Keratinocyte (primary cell): ENCODE measurements at regions not wholly inside any gene's neighbourhood (a gene's known extent, or its start where the extent isn't known, plus 50 kb on each side); places are given as distances from the start of the nearest gene placed in this dataset.
"Not testable (repeated sequence)": the region's sequence is repeated elsewhere in the genome, so short reads cannot be mapped to it uniquely, and the experiment has no call there.

Experiments
- DNase-seq: peaks from one replicate; pipeline ENCODE4 v3.0.0-alpha.2; 2011; ENCODE audit warnings: low read depth, missing footprints, low spot score
- FAIRE-seq: peaks from 2 replicates; lab custom pipeline; 2011; peaks lifted over from hg19 to GRCh38; lab: Jason Lieb, UNC
- H2AFZ ChIP-seq: 2 replicates; pipeline ENCODE4 v1.6.0; 2012; ENCODE audit warnings: low read length, control low read depth, inconsistent platforms; ENCODE audit not compliant: control insufficient read depth
- H3K27ac ChIP-seq: 2 replicates; pipeline ENCODE4 v1.5.1; 2011; ENCODE audit warnings: low read length; ENCODE audit not compliant: control insufficient read depth, insufficient read depth
- H3K27me3 ChIP-seq: 3 replicates; pipeline ENCODE4 v1.6.0; 2011; ENCODE audit warnings: low read length; ENCODE audit not compliant: control insufficient read depth, insufficient read depth; ENCODE audit errors: extremely low read depth
- H3K36me3 ChIP-seq, 2 experiments: 2 replicates in 1 of 2; 3 replicates in 1 of 2; pipeline ENCODE4 v1.5.1; 2011; ENCODE audit warnings: low read length in 2 of 2, mild to moderate bottlenecking in 1 of 2; ENCODE audit not compliant: control insufficient read depth in 2 of 2, insufficient read depth in 2 of 2; ENCODE audit errors: extremely low read depth in 1 of 2
- H3K4me1 ChIP-seq: 3 replicates; pipeline ENCODE4 v1.5.1; 2011; ENCODE audit warnings: low read length; ENCODE audit not compliant: control insufficient read depth, insufficient read depth; ENCODE audit errors: extremely low read depth
- H3K4me2 ChIP-seq: 3 replicates; pipeline ENCODE4 v1.6.0; 2011; ENCODE audit warnings: low read depth, low read length; ENCODE audit not compliant: control insufficient read depth, insufficient read depth; ENCODE audit errors: extremely low read depth
- H3K4me3 ChIP-seq, 3 experiments: fragments of 200-600 bp in 1 of 3; sonication (generic) in 1 of 3; 2 replicates in 2 of 3; 3 replicates in 1 of 3; pipeline ENCODE4 v1.5.1; 2011 to 2016; ENCODE audit warnings: low read length in 3 of 3, mild to moderate bottlenecking in 3 of 3, control low read depth in 2 of 3, inconsistent platforms in 1 of 3, low read depth in 1 of 3, mixed read lengths in 1 of 3, mixed run types in 1 of 3, moderate library complexity in 1 of 3; ENCODE audit not compliant: control insufficient read depth in 2 of 3, insufficient read depth in 2 of 3; ENCODE audit errors: extremely low read depth in 1 of 3
- H3K79me2 ChIP-seq: 2 replicates; pipeline ENCODE4 v1.6.0; 2012; ENCODE audit warnings: low read length; ENCODE audit not compliant: control insufficient read depth, insufficient read depth
- H3K9ac ChIP-seq: 3 replicates; pipeline ENCODE4 v1.6.0; 2011; ENCODE audit warnings: low read length; ENCODE audit not compliant: control insufficient read depth, insufficient read depth; ENCODE audit errors: extremely low read depth
- H3K9me1 ChIP-seq: 3 replicates; pipeline ENCODE4 v1.6.0; 2011; ENCODE audit warnings: low read length; ENCODE audit not compliant: control insufficient read depth, insufficient read depth; ENCODE audit errors: extremely low read depth
- H3K9me3 ChIP-seq: 2 replicates; pipeline ENCODE4 v1.5.1; 2012; ENCODE audit warnings: low read depth, low read length; ENCODE audit not compliant: control insufficient read depth
- H4K20me1 ChIP-seq: 3 replicates; pipeline ENCODE4 v1.6.0; 2011; ENCODE audit warnings: low read length; ENCODE audit not compliant: control insufficient read depth, insufficient read depth; ENCODE audit errors: extremely low read depth
- EZH2 ChIP-seq: IDR thresholded peaks from one replicate; pipeline ENCODE4 v1.6.1; 2012; ENCODE audit warnings: inconsistent platforms, mild to moderate bottlenecking, low read length, moderate library complexity
- dilution Hi-C: fragments of 300-500 bp; cut with MboI; formaldehyde crosslinking; loops from one replicate; pipeline ENCODE4 v1.7.0; 2020; ENCODE audit warnings: low sequenced_read_pairs; ENCODE audit not compliant: extremely low pct_ligation_motif_present
- TF ChIP-seq, protein P1 (sequence below), 3 experiments: IDR thresholded peaks in 1 of 3; conservative IDR thresholded peaks in 1 of 3; optimal IDR thresholded peaks in 1 of 3; 2 replicates in 2 of 3; 3 replicates in 1 of 3; pipeline versions ENCODE3 to v1.5.1; 2011; ENCODE audit warnings: low read length in 3 of 3, mild to moderate bottlenecking in 3 of 3, moderate library complexity in 2 of 3, control low read depth in 1 of 3, inconsistent platforms in 1 of 3; ENCODE audit not compliant: insufficient read depth in 2 of 3; ENCODE audit errors: extremely low read depth in 1 of 3

DNA sequence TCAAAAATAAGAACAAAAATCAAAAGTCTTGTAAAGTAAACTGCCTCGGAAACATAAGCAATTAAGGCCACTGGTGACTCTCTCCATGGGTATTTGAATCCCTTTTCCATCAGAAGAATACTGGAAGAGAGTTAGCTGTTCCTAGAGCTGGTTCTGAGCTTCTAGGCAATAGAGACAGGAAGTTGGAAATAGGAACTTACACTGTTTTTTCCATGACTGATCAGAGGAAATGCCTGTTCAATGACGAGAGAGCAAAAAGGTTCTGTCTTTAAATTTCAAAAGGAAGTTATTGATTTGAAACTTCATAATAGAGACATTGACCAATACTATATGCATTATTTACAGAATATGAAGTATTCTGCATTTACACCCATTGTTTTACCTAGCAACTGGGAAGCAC, 503.5 kb upstream of the ARX start:
- Histone ChIP-seq H3K4me2 (no peak overlapping the region), H3K36me3 (no peaks in the 10 kb centered on the region), H3K79me2 (no peaks in the 10 kb centered on the region), H3K27me3 (no peaks in the 10 kb centered on the region), H3K9me1 (no peaks in the 10 kb centered on the region), H3K9ac (no peak overlapping the region), H3K27ac (no peak overlapping the region), H3K4me3 (no peak overlapping the region), H3K9me3 (no peaks in the 10 kb centered on the region), H2AFZ (no peak overlapping the region), H3K4me1 (no peaks in the 10 kb centered on the region), H4K20me1 (no peaks in the 10 kb centered on the region)
- FAIRE-seq (no peak), DNase-seq (no peak)
- dilution Hi-C loops: no loop called here
- TF ChIP-seq, protein P1, sequence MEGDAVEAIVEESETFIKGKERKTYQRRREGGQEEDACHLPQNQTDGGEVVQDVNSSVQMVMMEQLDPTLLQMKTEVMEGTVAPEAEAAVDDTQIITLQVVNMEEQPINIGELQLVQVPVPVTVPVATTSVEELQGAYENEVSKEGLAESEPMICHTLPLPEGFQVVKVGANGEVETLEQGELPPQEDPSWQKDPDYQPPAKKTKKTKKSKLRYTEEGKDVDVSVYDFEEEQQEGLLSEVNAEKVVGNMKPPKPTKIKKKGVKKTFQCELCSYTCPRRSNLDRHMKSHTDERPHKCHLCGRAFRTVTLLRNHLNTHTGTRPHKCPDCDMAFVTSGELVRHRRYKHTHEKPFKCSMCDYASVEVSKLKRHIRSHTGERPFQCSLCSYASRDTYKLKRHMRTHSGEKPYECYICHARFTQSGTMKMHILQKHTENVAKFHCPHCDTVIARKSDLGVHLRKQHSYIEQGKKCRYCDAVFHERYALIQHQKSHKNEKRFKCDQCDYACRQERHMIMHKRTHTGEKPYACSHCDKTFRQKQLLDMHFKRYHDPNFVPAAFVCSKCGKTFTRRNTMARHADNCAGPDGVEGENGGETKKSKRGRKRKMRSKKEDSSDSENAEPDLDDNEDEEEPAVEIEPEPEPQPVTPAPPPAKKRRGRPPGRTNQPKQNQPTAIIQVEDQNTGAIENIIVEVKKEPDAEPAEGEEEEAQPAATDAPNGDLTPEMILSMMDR (optimal IDR thresholded peaks at IDR 0.05 in 1 of 3, IDR thresholded peaks at IDR 0.05 in 1 of 3, conservative IDR thresholded peaks at IDR 0.05 in 1 of 3; ENCODE audit: extremely low read depth in 1 of 3, insufficient read depth in 2 of 3, low read length in 3 of 3): no peak
- TF ChIP-seq EZH2: no peak

DNA sequence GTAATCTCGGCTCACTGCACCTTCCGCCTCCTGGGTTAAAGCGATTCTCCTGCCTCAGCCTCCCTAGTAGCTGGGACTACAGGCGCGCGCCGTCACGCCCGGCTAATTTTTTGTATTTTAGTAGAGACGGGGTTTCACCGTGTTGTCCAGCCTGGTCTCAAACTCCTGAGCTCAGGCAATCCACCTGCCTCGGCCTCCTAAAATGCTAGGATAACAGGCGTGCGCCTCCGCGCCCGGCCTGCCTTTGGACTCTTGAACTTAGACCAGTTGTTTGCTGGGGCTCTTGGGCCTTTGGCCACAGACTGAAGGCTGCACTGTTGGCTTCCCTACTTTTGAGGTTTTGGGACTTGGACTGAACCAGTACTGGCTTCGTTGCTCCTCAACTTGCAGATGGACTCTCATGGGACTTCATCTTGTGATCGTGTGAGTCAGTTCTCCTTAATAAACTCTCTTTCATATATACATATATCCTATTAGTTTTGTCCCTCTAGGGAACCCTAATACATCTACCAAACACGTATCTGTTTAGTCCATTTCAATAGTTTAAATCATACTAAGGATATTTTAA, 506.8 kb upstream of the ARX start:
- dilution Hi-C loops, H3K9me1 ChIP-seq, H3K4me2 ChIP-seq, H3K9me3 ChIP-seq, DNase-seq, H3K79me2 ChIP-seq, H3K27ac ChIP-seq, H3K4me3 ChIP-seq, H3K27me3 ChIP-seq, H4K20me1 ChIP-seq, H2AFZ ChIP-seq, H3K4me1 ChIP-seq, H3K36me3 ChIP-seq, FAIRE-seq, H3K9ac ChIP-seq: not testable (repeated sequence)
